Fibroblast of peridontal ligament (primary cell): ENCODE measurements at regions not wholly inside any gene's neighbourhood (a gene's known extent, or its start where the extent isn't known, plus 50 kb on each side); places are given as distances from the start of the nearest gene placed in this dataset.

Experiments
- DNase-seq: peaks from one replicate; pipeline ENCODE4 v3.0.0-alpha.2; 2010; ENCODE audit errors: extremely low read depth

DNA sequence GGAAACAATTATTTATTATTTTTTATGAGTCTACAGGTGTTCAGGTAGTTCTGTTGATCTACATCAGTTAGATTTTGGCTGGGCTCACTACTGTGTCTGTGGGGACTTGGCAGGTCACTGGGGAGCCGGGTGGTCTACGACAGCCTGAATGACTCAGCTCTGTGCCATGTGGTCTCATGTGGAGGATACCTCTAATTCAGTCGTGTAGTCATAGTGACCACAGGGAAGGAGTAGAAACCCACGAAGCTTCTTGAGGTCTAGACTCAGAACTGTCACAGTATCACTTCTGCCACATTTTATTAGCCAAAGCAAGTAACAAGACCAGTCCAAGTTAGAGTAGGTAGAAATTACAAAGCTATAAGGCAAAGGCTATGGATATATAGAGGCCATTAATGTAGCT lies 64.7 kb upstream of the GRAMD2B start:
- no peak for DNase-seq

DNA sequence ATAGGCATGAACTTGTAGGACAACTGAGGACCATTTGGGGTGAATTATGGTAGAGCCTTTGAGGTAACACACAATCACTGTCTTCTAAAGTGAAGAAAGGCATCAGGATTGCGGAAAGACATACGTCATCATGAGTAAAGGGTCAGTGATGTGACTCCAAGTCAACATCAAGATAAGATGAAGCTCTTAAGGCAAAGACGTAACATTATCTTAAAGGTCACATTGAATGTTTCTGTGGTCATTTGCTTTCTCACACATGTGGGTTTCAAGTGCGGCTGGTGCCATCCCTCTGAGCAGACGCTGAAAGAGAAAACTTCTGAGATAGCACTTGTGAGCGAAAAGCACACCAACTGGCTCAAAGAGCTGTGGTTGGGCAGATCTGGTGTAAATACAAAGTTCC lies 63.3 kb upstream of the GRAMD2B start:
- DNase-seq, result no peak

DNA sequence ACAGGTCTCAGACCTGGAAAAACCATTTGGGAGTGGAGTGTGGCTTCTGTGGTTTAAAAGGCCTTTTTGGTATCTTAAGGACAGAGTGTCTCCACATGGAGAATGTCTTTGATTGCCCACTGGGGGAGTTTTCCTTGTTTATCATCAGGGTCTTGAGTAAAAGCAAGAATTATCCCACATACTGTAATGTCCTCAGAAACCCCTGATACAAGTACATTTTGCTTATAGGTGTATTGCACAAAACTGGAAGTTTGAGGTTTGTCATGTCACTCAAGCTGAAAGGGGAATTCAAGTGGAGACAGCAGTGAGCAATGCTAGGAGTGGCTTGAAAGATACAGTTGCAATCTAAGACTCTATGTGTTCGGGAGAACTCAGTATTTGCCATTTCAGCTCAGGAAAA lies 62.7 kb upstream of the GRAMD2B start:
- DNase-seq, result no peak

DNA sequence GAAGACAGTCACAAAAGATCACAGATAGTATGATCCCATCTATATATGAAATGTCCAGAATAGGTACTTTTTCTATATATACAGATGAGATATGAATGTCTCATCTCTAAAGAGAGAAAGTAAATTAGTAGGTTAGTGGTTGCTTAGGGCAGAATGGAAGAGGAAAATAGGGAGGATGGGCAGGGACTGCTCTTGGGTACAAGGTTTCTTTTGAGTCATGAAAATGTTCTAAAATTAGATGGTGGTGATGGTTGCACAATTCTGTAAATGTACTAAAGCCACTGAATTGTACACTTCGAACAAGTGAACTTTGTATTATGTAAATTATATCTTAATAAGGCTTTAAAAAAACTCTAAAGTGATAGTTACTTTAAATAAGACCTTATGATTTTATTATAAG lies 59.6 kb upstream of the GRAMD2B start:
- peak; percentile 51 for DNase-seq

DNA sequence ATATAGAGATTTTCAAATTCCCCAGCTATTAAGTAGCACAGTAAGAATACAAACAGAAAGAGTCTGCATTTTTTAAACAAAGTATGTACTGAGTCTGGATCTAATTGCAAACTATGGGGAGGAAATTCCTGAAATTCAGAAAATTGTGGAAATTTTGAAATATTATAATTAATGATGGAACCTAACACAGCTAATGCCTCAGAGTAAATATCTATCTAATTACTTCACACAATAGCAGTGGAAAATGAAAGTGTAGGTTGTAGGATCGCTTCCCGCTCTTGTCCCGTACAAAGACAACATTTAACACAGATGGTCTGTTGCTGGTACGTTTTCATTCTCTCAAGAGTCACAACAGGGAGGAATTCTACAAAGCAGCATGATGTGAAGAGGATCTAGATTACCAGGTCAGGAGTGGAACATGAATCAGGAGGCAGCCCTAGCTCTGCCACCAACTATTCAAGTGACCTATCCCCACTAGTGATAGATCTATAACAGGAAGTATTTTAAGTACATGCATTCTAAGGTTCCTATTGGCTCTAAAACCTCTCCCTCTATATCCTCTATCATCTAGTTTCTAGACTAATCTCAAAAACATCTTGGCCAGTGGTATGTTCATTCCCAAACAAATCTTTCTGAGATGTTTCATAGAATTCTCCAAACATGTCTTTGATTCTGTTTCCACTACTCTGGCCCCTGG lies 58.9 kb upstream of the GRAMD2B start:
- DNase-seq, result no peak

DNA sequence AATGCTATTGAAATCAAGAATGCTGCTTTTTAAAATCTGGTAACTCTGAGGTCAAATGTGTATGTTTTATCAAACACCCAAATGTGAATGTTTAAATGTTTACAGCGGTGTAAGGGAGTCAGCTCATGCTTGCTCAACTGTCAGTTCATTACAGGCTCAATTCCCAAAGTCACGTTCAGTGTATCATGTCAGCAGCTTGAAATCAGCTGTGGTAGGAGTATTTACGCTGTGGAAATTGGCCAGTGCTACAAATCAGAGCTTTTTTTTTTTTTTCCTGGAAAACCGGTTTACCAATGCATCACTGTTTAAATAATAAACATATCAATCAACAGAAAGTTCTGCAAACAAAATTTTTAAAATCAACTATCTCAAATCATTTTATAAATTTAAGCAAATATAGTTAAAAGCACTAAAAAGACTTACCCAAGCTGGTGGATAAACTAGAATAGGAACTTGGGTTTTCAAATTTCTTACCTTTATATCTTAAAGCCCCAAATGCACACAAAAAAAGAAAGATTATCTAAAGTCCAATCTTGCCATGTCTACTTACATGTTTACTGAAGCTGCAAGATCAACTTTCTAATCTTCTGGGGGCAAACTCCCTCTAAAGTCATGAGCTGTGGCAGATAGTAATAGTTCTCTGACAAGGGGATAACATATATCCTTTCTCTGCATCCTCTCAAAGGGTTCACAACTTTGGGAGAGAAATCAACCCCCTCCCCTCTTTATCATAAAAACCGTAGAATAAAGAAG lies 57.6 kb upstream of the GRAMD2B start:
- no peak for DNase-seq

DNA sequence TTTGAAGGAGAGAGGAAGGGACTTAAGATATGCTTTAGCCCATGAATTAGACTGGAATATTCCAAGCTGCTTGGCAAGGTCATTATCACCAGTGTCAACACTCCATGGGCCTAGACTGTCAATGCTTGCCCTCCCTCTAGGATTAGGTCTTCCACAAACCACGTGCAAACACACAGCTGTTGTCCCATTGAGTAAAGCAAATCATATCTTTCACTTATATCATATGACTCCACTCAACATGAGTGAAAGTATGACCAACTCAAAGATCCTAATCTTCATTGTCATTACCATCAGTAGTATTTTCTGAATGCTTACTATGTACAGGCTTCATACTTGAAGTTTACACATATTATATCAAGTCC lies 57.0 kb upstream of the GRAMD2B start:
- no peak for DNase-seq

DNA sequence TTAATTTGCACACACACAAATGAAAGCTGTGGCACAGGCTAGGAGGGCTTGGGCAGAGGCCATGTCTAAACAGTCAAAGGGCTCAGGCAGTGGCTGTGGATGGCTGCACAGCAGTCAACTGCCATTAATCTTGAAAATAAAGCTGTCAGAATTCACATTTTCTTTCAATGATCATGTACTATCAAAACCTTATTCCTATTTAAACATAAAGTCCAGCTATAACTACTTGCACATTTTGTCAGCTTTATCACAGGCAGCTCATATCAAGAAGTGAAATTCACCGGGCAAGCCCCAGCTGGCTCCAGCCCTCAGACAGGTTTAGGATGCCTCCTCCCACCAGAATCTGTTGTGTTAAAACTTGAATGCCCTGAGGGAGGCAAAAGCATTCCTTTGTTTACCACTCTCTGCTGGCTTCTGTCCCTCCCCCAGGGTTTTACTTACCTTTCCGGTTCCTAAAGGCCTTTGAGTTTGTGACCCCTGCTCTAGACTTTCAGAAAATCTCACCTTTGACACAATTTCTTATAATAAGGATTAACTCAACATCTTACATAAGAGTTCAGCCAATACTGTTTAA lies 54.9 kb upstream of the GRAMD2B start:
- DNase-seq, result no peak

DNA sequence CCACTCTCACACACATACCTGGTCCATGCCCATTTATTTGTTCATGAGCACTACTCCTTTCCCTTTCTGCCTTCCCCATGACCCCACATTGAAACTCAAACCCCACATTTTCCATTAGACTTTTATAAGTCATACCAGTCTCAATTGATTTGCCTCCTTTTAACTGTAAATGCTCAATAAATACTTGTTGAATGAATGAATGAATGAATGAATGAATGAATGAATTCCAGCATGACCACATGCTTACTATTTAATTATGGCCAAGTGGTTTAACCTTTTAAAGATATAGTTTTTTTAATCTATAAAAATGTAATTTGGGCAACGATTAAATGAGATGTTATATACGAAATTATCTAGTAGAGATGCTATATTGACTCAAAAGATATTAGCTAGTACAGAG lies 54.1 kb upstream of the GRAMD2B start:
- no peak for DNase-seq

DNA sequence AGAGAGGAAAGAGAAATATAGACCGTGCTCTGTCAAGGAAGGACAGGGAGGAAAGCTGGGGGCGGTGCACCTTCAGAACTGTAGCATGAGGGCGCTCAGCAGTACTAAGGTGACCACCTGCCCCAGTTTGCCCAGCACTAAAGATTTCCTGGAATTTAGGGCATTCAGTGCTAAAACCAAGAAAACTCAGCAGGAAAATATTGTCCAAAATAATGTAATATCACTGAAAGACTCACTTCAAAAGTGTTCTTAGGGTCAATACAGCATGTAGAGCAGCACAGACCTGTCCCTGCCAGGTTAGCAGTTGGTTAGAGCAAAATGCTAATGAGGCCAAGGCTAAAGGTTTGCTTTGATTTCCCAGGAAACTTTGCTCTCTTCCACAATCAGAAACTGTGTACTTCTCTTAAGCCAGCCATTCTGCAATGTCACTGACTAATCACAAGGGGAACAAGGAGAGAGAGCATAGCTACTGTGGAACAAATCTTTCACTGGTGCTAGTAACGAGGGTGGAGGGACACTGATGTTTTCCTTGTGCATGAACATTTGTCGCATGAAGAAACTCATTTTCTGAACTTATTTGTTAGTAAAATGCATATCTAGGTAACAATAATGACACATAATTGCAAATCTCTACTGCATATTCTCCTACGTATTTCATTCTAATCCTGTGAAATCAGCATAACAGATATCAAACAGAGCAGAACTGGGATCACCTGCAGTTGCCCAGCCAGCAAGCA lies 53.0 kb upstream of the GRAMD2B start:
- DNase-seq, result no peak

DNA sequence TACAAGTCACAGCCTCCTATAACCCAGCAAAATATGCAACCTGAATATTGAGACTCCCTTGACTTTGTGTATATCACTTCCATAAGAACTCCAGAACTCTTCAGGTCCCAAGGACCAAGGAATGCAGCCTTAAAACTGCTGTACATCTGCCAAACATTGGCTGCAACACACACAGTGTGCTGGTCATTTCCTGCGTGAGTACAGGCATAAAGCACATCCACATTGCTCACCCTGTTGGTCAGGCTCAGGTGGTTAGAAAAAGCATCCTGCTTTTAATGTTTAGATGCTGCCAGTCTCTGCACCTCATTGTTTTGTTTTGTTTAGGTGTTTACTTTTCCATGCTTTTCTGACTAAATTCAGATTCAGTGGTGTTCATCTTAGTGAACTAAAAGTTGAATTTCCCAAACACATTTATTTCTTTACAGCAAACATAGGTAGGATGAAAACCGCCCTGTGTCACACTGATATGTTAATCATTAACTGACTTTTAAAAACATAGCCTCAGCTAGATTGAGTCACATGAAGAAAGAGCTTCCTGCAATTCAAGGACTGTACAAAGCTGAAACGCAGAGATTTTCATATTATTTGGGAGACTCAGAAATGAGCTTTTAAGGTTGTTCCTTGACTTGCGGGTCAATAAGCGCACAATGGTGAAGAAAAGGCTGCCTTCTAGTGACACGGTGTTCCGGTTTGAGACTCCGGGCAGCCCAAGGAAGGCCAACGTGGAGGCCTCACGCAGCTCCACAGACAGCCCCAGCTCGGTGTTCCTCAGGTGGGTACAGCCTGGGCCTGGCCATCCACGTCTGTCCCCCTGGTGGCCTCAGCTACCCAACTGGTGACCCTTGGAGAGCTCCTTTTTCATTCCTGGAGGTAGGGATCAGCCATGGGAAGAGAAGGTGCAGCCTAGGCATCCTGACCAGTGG lies 52.2 kb upstream of the GRAMD2B start:
- DNase-seq, result no peak

DNA sequence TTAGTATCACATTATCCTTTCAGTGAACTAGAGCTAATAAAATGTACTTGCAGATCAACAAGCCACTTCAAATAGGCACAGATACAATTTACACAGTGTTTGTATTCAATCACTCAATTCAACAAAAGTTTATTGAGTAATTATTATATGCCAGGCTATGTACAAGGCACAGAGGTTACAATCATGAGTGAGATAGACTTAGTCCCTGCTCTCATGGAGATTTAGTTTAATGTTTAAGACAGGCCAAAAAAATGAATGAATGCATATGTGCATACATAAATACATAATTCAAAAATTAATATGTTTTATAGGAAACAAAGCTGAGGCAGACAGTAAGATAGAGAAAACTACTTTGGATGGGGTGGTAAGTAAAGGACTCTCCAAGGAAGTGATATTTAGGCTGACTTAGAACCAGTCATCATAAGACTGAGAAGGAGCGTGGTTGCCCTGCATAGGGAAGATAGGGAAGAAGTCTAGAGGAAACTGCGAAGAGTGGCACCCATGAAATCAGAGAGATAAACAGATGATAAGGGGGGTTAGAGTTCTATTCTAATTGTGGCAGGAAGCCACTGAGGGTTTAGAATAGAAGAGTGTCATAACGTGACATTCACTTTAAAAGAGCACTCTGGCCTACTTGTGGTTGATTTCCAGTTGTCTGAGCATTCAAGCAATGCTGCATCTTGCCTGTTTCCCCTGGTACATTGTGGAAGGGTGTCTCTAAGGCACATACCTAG lies 49.7 kb upstream of the GRAMD2B start:
- no peak for DNase-seq
